GM12892 (cell line): ENCODE measurements at regions not wholly inside any gene's neighbourhood (a gene's known extent, or its start where the extent isn't known, plus 50 kb on each side); places are given as distances from the start of the nearest gene placed in this dataset.

ENCODE experiments used
- POLR2A ChIP-seq: IDR thresholded peaks from 2 replicates; pipeline ENCODE4 v1.6.1; 2011; ENCODE audit warnings: low read depth, low read length, control low read depth
- POLR2AphosphoS5 ChIP-seq: IDR thresholded peaks from 2 replicates; pipeline ENCODE4 v1.6.1; 2011; ENCODE audit warnings: low read depth, low read length, control low read depth

GRCh38 chr19:29056535-29056934 lies 156.4 kb downstream of the UQCRFS1 start:
- TF ChIP-seq POLR2A: no peak
- no peak for TF ChIP-seq POLR2AphosphoS5
